Endothelial cell of umbilical vein (primary cell): ENCODE measurements at regions not wholly inside any gene's neighbourhood (a gene's known extent, or its start where the extent isn't known, plus 50 kb on each side); places are given as distances from the start of the nearest gene placed in this dataset.

Experiments
- BruUV-seq: library from RNA; stranded (reverse); fragments of 400-500 nt; replicated peaks from 2 replicates; lab custom pipeline; 2021; lab: Mats Ljungman, UMichigan
- CTCF ChIA-PET: fragments of 300-600, 350-600 bp; sonication (Branson Sonifier 250); formaldehyde crosslinking; loops from one replicate; lab custom pipeline; 2021; ENCODE audit warnings: antibody characterized with exemption, inconsistent platforms; lab: Charles Lee
- POLR2A ChIA-PET: fragments of 300-600, 350-600 bp; sonication (Branson Sonifier 250); formaldehyde crosslinking; loops from one replicate; lab custom pipeline; 2021; ENCODE audit warnings: antibody characterized with exemption, inconsistent platforms; lab: Charles Lee
- DNase-seq: peaks from one replicate; pipeline ENCODE4 v3.0.0-alpha.2; 2011; ENCODE audit warnings: low read depth, low spot score
- FAIRE-seq: peaks from 2 replicates; lab custom pipeline; 2011; peaks lifted over from hg19 to GRCh38; lab: Jason Lieb, UNC
- H2AFZ ChIP-seq: 2 replicates; pipeline ENCODE4 v1.6.0; 2012; ENCODE audit warnings: low read depth, low read length, control low read depth, inconsistent platforms
- H3K27ac ChIP-seq: 2 replicates; pipeline ENCODE4 v1.5.1; 2011; ENCODE audit warnings: low read depth, mild to moderate bottlenecking, control low read depth, low read length, moderate library complexity; ENCODE audit not compliant: insufficient read depth
- H3K27me3 ChIP-seq, 2 experiments: 2 replicates each; pipeline versions ENCODE4 v1.6.0 to v1.6.1; 2011; ENCODE audit warnings: low read length in 2 of 2, mixed read lengths in 1 of 2; ENCODE audit not compliant: control insufficient read depth in 2 of 2, insufficient read depth in 2 of 2
- H3K36me3 ChIP-seq, 2 experiments: 2 replicates in 1 of 2; 3 replicates in 1 of 2; pipeline ENCODE4 v1.5.1; 2011; ENCODE audit warnings: low read length in 2 of 2, mild to moderate bottlenecking in 1 of 2, moderate library complexity in 1 of 2; ENCODE audit not compliant: control insufficient read depth in 2 of 2, insufficient read depth in 2 of 2; ENCODE audit errors: extremely low read depth in 1 of 2
- H3K4me1 ChIP-seq: 3 replicates; pipeline ENCODE4 v1.5.1; 2011; ENCODE audit warnings: mild to moderate bottlenecking, low read length; ENCODE audit not compliant: control insufficient read depth, insufficient read depth; ENCODE audit errors: extremely low read depth
- H3K4me2 ChIP-seq: 2 replicates; pipeline ENCODE4 v1.6.1; 2011; ENCODE audit warnings: low read length, control low read depth, mixed read lengths; ENCODE audit not compliant: insufficient read depth
- H3K4me3 ChIP-seq, 3 experiments: fragments of 200-600 bp in 1 of 3; sonication (generic), shearing (Covaris generic) in 1 of 3; replicated peaks in 1 of 3; 2 replicates each; pipeline ENCODE4 v1.5.1; 2011 to 2016; ENCODE audit warnings: control low read depth in 3 of 3, low read length in 3 of 3, mild to moderate bottlenecking in 2 of 3, inconsistent platforms in 1 of 3, low read depth in 1 of 3, moderate library complexity in 1 of 3; ENCODE audit not compliant: insufficient read depth in 1 of 3
- H3K79me2 ChIP-seq: 2 replicates; pipeline ENCODE4 v1.6.0; 2012; ENCODE audit warnings: low read length, inconsistent platforms; ENCODE audit not compliant: control insufficient read depth, insufficient read depth
- H3K9ac ChIP-seq: replicated peaks from 2 replicates; pipeline ENCODE3; 2011; ENCODE audit warnings: low read length, control low read depth; ENCODE audit not compliant: insufficient read depth; ENCODE audit errors: extremely low read depth
- H3K9me1 ChIP-seq: replicated peaks from 3 replicates; pipeline ENCODE4 v1.6.0; 2011; ENCODE audit warnings: mild to moderate bottlenecking, low read length; ENCODE audit not compliant: control insufficient read depth, insufficient read depth; ENCODE audit errors: extremely low read depth
- H3K9me3 ChIP-seq: replicated peaks from 2 replicates; pipeline ENCODE4 v1.5.1; 2012; ENCODE audit warnings: low read length, inconsistent platforms; ENCODE audit not compliant: control insufficient read depth, insufficient read depth
- H4K20me1 ChIP-seq: replicated peaks from 2 replicates; pipeline ENCODE3; 2011; ENCODE audit warnings: mild to moderate bottlenecking, low read length; ENCODE audit not compliant: control insufficient read depth, insufficient read depth; ENCODE audit errors: extremely low read depth
- EZH2 ChIP-seq: IDR thresholded peaks from 2 replicates; pipeline ENCODE4 v1.6.1; 2012; ENCODE audit warnings: borderline replicate concordance, low read depth, mild to moderate bottlenecking, moderate library complexity, low read length, inconsistent platforms; ENCODE audit not compliant: severe bottlenecking
- FOS ChIP-seq: IDR thresholded peaks from 2 replicates; pipeline ENCODE4 v1.6.1; 2011; ENCODE audit warnings: mild to moderate bottlenecking, low read length, moderate library complexity, borderline replicate concordance; ENCODE audit not compliant: insufficient read depth
- GATA2 ChIP-seq: IDR thresholded peaks from 2 replicates; pipeline ENCODE4 v1.7.0; 2011; ENCODE audit warnings: low read depth, mild to moderate bottlenecking, moderate library complexity, mixed read lengths, low read length; ENCODE audit not compliant: insufficient read length, insufficient read depth
- JUN ChIP-seq: IDR thresholded peaks from 2 replicates; pipeline ENCODE4 v1.6.1; 2011; ENCODE audit warnings: borderline replicate concordance, low read depth; ENCODE audit not compliant: insufficient read length, insufficient read depth
- MYC ChIP-seq: IDR thresholded peaks from one replicate; pipeline ENCODE4 v1.6.1; 2011; ENCODE audit warnings: mild to moderate bottlenecking, low read depth, low read length
- POLR2A ChIP-seq: IDR thresholded peaks from 2 replicates; pipeline ENCODE4 v1.6.1; 2012; ENCODE audit warnings: low read depth, mild to moderate bottlenecking, control low read depth, low read length
- POLR2AphosphoS5 ChIP-seq: IDR thresholded peaks from 2 replicates; pipeline ENCODE4 v1.6.1; 2012; ENCODE audit warnings: low read depth, mild to moderate bottlenecking, control low read depth, low read length, moderate library complexity; ENCODE audit not compliant: insufficient read depth
- dilution Hi-C: fragments of 300-500 bp; cut with MboI; formaldehyde crosslinking; loops from one replicate; pipeline ENCODE4 v1.15.0; 2019; ENCODE audit warnings: low sequenced_read_pairs; ENCODE audit not compliant: extremely low pct_ligation_motif_present
- intact Hi-C: fragments of 100-400 bp; cut with micrococcal nuclease; formaldehyde crosslinking; loops from one replicate; pipeline ENCODE4 v1.10.0; 2022
- TF ChIP-seq, protein P1 (sequence below): IDR thresholded peaks from 2 replicates; pipeline ENCODE4 v1.6.1; 2011; ENCODE audit not compliant: insufficient read depth, insufficient read length
- TF ChIP-seq, protein P2 (sequence below), 2 donors: IDR thresholded peaks; 1 replicate in 1 of 2; 2 replicates in 1 of 2; pipeline ENCODE4 v1.5.1; 2011; ENCODE audit warnings: low read length in 2 of 2, mild to moderate bottlenecking in 2 of 2, moderate library complexity in 2 of 2, control low read depth in 1 of 2, inconsistent platforms in 1 of 2, low read depth in 1 of 2; ENCODE audit not compliant: insufficient read depth in 1 of 2; ENCODE audit errors: extremely low read depth in 1 of 2

DNA sequence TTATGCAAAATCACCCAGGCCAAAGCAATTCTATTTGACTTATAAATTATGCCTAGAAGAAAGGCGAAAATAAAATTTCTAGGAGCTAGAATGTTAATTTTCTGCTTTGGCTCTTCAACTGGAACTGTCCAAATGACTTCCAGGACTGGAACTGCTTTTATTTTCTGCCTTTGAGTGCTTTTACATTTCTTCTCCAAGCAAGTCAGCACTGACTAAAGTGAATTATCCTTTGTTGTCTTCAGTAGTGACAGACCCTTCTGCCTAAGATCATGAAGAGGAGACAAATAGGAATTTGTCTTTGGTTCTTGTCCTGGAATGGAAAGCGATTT lies 255.9 kb downstream of the DNAJB9 start:
- no peaks in the 10 kb centered on the region for H3K9me3 ChIP-seq
- H3K79me2 ChIP-seq, result no peaks in the 10 kb centered on the region
- no peak overlapping the region for H2AFZ ChIP-seq
- no peak overlapping the region for H3K27ac ChIP-seq
- H3K36me3 ChIP-seq, result no peaks in the 10 kb centered on the region
- dilution Hi-C loops, result no loop called here
- intact Hi-C loops, result no loop called here
- H3K4me1 ChIP-seq, result no peaks in the 10 kb centered on the region
- H3K9me1 ChIP-seq, result no peaks in the 10 kb centered on the region
- no peak overlapping the region for H3K4me3 ChIP-seq
- FAIRE-seq, result no peak
- H3K9ac ChIP-seq, result no peak overlapping the region
- BruUV-seq, result no TSS peak
- no peak for TF ChIP-seq GATA2
- TF ChIP-seq POLR2AphosphoS5, result no peak
- no peak for TF ChIP-seq JUN
- no peak for TF ChIP-seq MYC
- TF ChIP-seq, protein P1, sequence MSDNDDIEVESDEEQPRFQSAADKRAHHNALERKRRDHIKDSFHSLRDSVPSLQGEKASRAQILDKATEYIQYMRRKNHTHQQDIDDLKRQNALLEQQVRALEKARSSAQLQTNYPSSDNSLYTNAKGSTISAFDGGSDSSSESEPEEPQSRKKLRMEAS, result no peak
- TF ChIP-seq, protein P2, sequence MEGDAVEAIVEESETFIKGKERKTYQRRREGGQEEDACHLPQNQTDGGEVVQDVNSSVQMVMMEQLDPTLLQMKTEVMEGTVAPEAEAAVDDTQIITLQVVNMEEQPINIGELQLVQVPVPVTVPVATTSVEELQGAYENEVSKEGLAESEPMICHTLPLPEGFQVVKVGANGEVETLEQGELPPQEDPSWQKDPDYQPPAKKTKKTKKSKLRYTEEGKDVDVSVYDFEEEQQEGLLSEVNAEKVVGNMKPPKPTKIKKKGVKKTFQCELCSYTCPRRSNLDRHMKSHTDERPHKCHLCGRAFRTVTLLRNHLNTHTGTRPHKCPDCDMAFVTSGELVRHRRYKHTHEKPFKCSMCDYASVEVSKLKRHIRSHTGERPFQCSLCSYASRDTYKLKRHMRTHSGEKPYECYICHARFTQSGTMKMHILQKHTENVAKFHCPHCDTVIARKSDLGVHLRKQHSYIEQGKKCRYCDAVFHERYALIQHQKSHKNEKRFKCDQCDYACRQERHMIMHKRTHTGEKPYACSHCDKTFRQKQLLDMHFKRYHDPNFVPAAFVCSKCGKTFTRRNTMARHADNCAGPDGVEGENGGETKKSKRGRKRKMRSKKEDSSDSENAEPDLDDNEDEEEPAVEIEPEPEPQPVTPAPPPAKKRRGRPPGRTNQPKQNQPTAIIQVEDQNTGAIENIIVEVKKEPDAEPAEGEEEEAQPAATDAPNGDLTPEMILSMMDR (IDR thresholded peaks at IDR 0.05; ENCODE audit: extremely low read depth in 1 of 2, insufficient read depth in 1 of 2, low read depth in 1 of 2, low read length in 2 of 2), result no peak
- no peak for TF ChIP-seq EZH2
- no peak for TF ChIP-seq FOS
- TF ChIP-seq POLR2A, result no peak
- POLR2A ChIA-PET, result no interaction called here
- H4K20me1 ChIP-seq, result no peaks in the 10 kb centered on the region
- no peak for DNase-seq
- no peak overlapping the region for H3K4me2 ChIP-seq
- H3K27me3 ChIP-seq, result no peaks in the 10 kb centered on the region
- CTCF ChIA-PET, result interaction anchor here (1.8 kb wide), 1 partner anchor 20 kb away, joined by 9 read pairs; no protein-coding TSS in a partner anchor
